Keratinocyte (primary cell): ENCODE measurements at regions not wholly inside any gene's neighbourhood (a gene's known extent, or its start where the extent isn't known, plus 50 kb on each side); places are given as distances from the start of the nearest gene placed in this dataset.

Experiments
- DNase-seq: peaks from one replicate; pipeline ENCODE4 v3.0.0-alpha.2; 2011; ENCODE audit warnings: low read depth, missing footprints, low spot score
- FAIRE-seq: peaks from 2 replicates; lab custom pipeline; 2011; peaks lifted over from hg19 to GRCh38; lab: Jason Lieb, UNC
- H2AFZ ChIP-seq: 2 replicates; pipeline ENCODE4 v1.6.0; 2012; ENCODE audit warnings: low read length, control low read depth, inconsistent platforms; ENCODE audit not compliant: control insufficient read depth
- H3K27ac ChIP-seq: 2 replicates; pipeline ENCODE4 v1.5.1; 2011; ENCODE audit warnings: low read length; ENCODE audit not compliant: control insufficient read depth, insufficient read depth
- H3K27me3 ChIP-seq: 3 replicates; pipeline ENCODE4 v1.6.0; 2011; ENCODE audit warnings: low read length; ENCODE audit not compliant: control insufficient read depth, insufficient read depth; ENCODE audit errors: extremely low read depth
- H3K36me3 ChIP-seq, 2 experiments: 2 replicates in 1 of 2; 3 replicates in 1 of 2; pipeline ENCODE4 v1.5.1; 2011; ENCODE audit warnings: low read length in 2 of 2, mild to moderate bottlenecking in 1 of 2; ENCODE audit not compliant: control insufficient read depth in 2 of 2, insufficient read depth in 2 of 2; ENCODE audit errors: extremely low read depth in 1 of 2
- H3K4me1 ChIP-seq: 3 replicates; pipeline ENCODE4 v1.5.1; 2011; ENCODE audit warnings: low read length; ENCODE audit not compliant: control insufficient read depth, insufficient read depth; ENCODE audit errors: extremely low read depth
- H3K4me2 ChIP-seq: 3 replicates; pipeline ENCODE4 v1.6.0; 2011; ENCODE audit warnings: low read depth, low read length; ENCODE audit not compliant: control insufficient read depth, insufficient read depth; ENCODE audit errors: extremely low read depth
- H3K4me3 ChIP-seq, 3 experiments: fragments of 200-600 bp in 1 of 3; sonication (generic) in 1 of 3; 2 replicates in 2 of 3; 3 replicates in 1 of 3; pipeline ENCODE4 v1.5.1; 2011 to 2016; ENCODE audit warnings: low read length in 3 of 3, mild to moderate bottlenecking in 3 of 3, control low read depth in 2 of 3, inconsistent platforms in 1 of 3, low read depth in 1 of 3, mixed read lengths in 1 of 3, mixed run types in 1 of 3, moderate library complexity in 1 of 3; ENCODE audit not compliant: control insufficient read depth in 2 of 3, insufficient read depth in 2 of 3; ENCODE audit errors: extremely low read depth in 1 of 3
- H3K79me2 ChIP-seq: 2 replicates; pipeline ENCODE4 v1.6.0; 2012; ENCODE audit warnings: low read length; ENCODE audit not compliant: control insufficient read depth, insufficient read depth
- H3K9ac ChIP-seq: 3 replicates; pipeline ENCODE4 v1.6.0; 2011; ENCODE audit warnings: low read length; ENCODE audit not compliant: control insufficient read depth, insufficient read depth; ENCODE audit errors: extremely low read depth
- H3K9me1 ChIP-seq: 3 replicates; pipeline ENCODE4 v1.6.0; 2011; ENCODE audit warnings: low read length; ENCODE audit not compliant: control insufficient read depth, insufficient read depth; ENCODE audit errors: extremely low read depth
- H3K9me3 ChIP-seq: 2 replicates; pipeline ENCODE4 v1.5.1; 2012; ENCODE audit warnings: low read depth, low read length; ENCODE audit not compliant: control insufficient read depth
- H4K20me1 ChIP-seq: 3 replicates; pipeline ENCODE4 v1.6.0; 2011; ENCODE audit warnings: low read length; ENCODE audit not compliant: control insufficient read depth, insufficient read depth; ENCODE audit errors: extremely low read depth
- EZH2 ChIP-seq: IDR thresholded peaks from one replicate; pipeline ENCODE4 v1.6.1; 2012; ENCODE audit warnings: inconsistent platforms, mild to moderate bottlenecking, low read length, moderate library complexity
- dilution Hi-C: fragments of 300-500 bp; cut with MboI; formaldehyde crosslinking; loops from one replicate; pipeline ENCODE4 v1.7.0; 2020; ENCODE audit warnings: low sequenced_read_pairs; ENCODE audit not compliant: extremely low pct_ligation_motif_present
- TF ChIP-seq, protein P1 (sequence below), 3 experiments: IDR thresholded peaks in 1 of 3; conservative IDR thresholded peaks in 1 of 3; optimal IDR thresholded peaks in 1 of 3; 2 replicates in 2 of 3; 3 replicates in 1 of 3; pipeline versions ENCODE3 to v1.5.1; 2011; ENCODE audit warnings: low read length in 3 of 3, mild to moderate bottlenecking in 3 of 3, moderate library complexity in 2 of 3, control low read depth in 1 of 3, inconsistent platforms in 1 of 3; ENCODE audit not compliant: insufficient read depth in 2 of 3; ENCODE audit errors: extremely low read depth in 1 of 3

GRCh38 chr18:38693104-38693503, 1127.5 kb upstream of the CELF4 start:
- H3K27ac ChIP-seq: no peak overlapping the region
- H3K9me3 ChIP-seq: no peaks in the 10 kb centered on the region
- no peaks in the 10 kb centered on the region for H3K27me3 ChIP-seq
- TF ChIP-seq, protein P1, sequence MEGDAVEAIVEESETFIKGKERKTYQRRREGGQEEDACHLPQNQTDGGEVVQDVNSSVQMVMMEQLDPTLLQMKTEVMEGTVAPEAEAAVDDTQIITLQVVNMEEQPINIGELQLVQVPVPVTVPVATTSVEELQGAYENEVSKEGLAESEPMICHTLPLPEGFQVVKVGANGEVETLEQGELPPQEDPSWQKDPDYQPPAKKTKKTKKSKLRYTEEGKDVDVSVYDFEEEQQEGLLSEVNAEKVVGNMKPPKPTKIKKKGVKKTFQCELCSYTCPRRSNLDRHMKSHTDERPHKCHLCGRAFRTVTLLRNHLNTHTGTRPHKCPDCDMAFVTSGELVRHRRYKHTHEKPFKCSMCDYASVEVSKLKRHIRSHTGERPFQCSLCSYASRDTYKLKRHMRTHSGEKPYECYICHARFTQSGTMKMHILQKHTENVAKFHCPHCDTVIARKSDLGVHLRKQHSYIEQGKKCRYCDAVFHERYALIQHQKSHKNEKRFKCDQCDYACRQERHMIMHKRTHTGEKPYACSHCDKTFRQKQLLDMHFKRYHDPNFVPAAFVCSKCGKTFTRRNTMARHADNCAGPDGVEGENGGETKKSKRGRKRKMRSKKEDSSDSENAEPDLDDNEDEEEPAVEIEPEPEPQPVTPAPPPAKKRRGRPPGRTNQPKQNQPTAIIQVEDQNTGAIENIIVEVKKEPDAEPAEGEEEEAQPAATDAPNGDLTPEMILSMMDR (optimal IDR thresholded peaks at IDR 0.05 in 1 of 3, IDR thresholded peaks at IDR 0.05 in 1 of 3, conservative IDR thresholded peaks at IDR 0.05 in 1 of 3; ENCODE audit: extremely low read depth in 1 of 3, insufficient read depth in 2 of 3, low read length in 3 of 3): no peak
- TF ChIP-seq EZH2: no peak
- FAIRE-seq (no peak), DNase-seq (no peak)
- H3K9ac ChIP-seq: no peak overlapping the region
- H3K4me1 ChIP-seq: peaks cover 10% of the 10 kb centered on the region
- no peaks in the 10 kb centered on the region for H4K20me1 ChIP-seq
- no peaks in the 10 kb centered on the region for H3K9me1 ChIP-seq
- dilution Hi-C loops: no loop called here
- H3K4me2 ChIP-seq: no peak overlapping the region
- no peaks in the 10 kb centered on the region for H3K36me3 ChIP-seq
- no peaks in the 10 kb centered on the region for H3K79me2 ChIP-seq
- no peak overlapping the region for H2AFZ ChIP-seq
- H3K4me3 ChIP-seq: no peak overlapping the region

- Histone ChIP-seq H3K36me3 (no peaks in the 10 kb centered on the region), H3K9me1 (no peaks in the 10 kb centered on the region), H3K9me3 (no peaks in the 10 kb centered on the region), H4K20me1 (no peaks in the 10 kb centered on the region), H3K9ac (no peak overlapping the region), H2AFZ (no peak overlapping the region), H3K27ac (no peak overlapping the region), H3K27me3 (no peaks in the 10 kb centered on the region), H3K4me3 (no peak overlapping the region), H3K79me2 (no peaks in the 10 kb centered on the region), H3K4me1 (peaks cover 3% of the 10 kb centered on the region), H3K4me2 (no peak overlapping the region)
- no peak for DNase-seq
- no peak for FAIRE-seq
- TF ChIP-seq, protein P1 (optimal IDR thresholded peaks at IDR 0.05 in 1 of 3, IDR thresholded peaks at IDR 0.05 in 1 of 3, conservative IDR thresholded peaks at IDR 0.05 in 1 of 3; ENCODE audit: extremely low read depth in 1 of 3, insufficient read depth in 2 of 3, low read length in 3 of 3): no peak
- no peak for TF ChIP-seq EZH2
- dilution Hi-C loops: no loop called here
Measured at GRCh38 chr18:38690626-38691025, 1125.0 kb upstream of the CELF4 start.
